GM12878 (cell line): ENCODE measurements at regions not wholly inside any gene's neighbourhood (a gene's known extent, or its start where the extent isn't known, plus 50 kb on each side); places are given as distances from the start of the nearest gene placed in this dataset.

ENCODE experiments used
- ATAC-seq: fragments of 200-7000 bp; cut with Tn5 transposase; 3 replicates; pipeline ENCODE4 v1.9.1; 2020; ENCODE audit warnings: mild to moderate bottlenecking, moderate library complexity
- BruUV-seq: library from RNA; stranded (reverse); fragments of 400-500 nt; replicated peaks from 2 replicates; lab custom pipeline; 2021; lab: Mats Ljungman, UMichigan
- CTCF ChIA-PET: fragments of 300-600 bp; sonication (Branson Sonifier 250); formaldehyde crosslinking; extraction: SDS; loops from one replicate; lab custom pipeline; 2021; ENCODE audit warnings: inconsistent platforms; lab: Yijun Ruan, JAX
- POLR2A ChIA-PET: fragments of 350-600 bp; formaldehyde crosslinking; extraction: SDS; loops from one replicate; lab custom pipeline; 2021; ENCODE audit warnings: inconsistent platforms; lab: Charles Lee
- RAD21 ChIA-PET: fragments of 300-600 bp; sonication (Branson Sonifier 250); formaldehyde crosslinking; loops from one replicate; lab custom pipeline; 2023; ENCODE audit warnings: antibody characterized with exemption; ENCODE audit not compliant: unreplicated experiment; lab: Charles Lee
- SMC1A ChIA-PET: fragments of 300-600 bp; sonication (Branson Sonifier 250); formaldehyde crosslinking; loops from one replicate; lab custom pipeline; 2023; ENCODE audit not compliant: unreplicated experiment, uncharacterized antibody; lab: Charles Lee
- DNase-seq: peaks from one replicate; pipeline ENCODE4 v3.0.0-alpha.2; 2011; ENCODE audit warnings: low read depth, low spot score
- FAIRE-seq: peaks from 3 replicates; lab custom pipeline; 2011; peaks lifted over from hg19 to GRCh38; lab: Jason Lieb, UNC
- H2AFZ ChIP-seq: 2 replicates; pipeline ENCODE4 v1.6.0; 2011; ENCODE audit warnings: low read depth, low read length, control low read depth; ENCODE audit not compliant: control insufficient read depth
- H3K27ac ChIP-seq: 2 replicates; pipeline ENCODE4 v1.5.1; 2011; ENCODE audit warnings: control low read depth; ENCODE audit not compliant: control insufficient read depth, insufficient read depth
- H3K27me3 ChIP-seq, 2 experiments: replicated peaks in 1 of 2; 2 replicates each; pipeline versions ENCODE4 v1.6.0 to v1.6.1; 2011; ENCODE audit warnings: low read length in 1 of 2; ENCODE audit not compliant: control insufficient read depth in 2 of 2, insufficient read depth in 2 of 2
- H3K36me3 ChIP-seq, 2 experiments: 2 replicates each; pipeline ENCODE4 v1.5.1; 2011; ENCODE audit warnings: low read length in 1 of 2; ENCODE audit not compliant: control insufficient read depth in 2 of 2, insufficient read depth in 2 of 2
- H3K4me1 ChIP-seq: 2 replicates; pipeline ENCODE4 v1.6.1; 2011; ENCODE audit warnings: mild to moderate bottlenecking, low read length, moderate library complexity, mixed read lengths; ENCODE audit not compliant: control insufficient read depth, insufficient read depth
- H3K4me2 ChIP-seq: 2 replicates; pipeline ENCODE4 v1.6.0; 2011; ENCODE audit warnings: control low read depth; ENCODE audit not compliant: control insufficient read depth, insufficient read depth
- H3K4me3 ChIP-seq: fragments of 200-600 bp; sonication (generic); 2 replicates; pipeline ENCODE4 v1.5.1; 2016
- H3K79me2 ChIP-seq: 2 replicates; pipeline ENCODE4 v1.6.0; 2011; ENCODE audit warnings: low read length; ENCODE audit not compliant: control insufficient read depth, insufficient read depth
- H3K9ac ChIP-seq: 2 replicates; pipeline ENCODE4 v1.8.0; 2011; ENCODE audit warnings: low read length, control low read depth, mixed read lengths; ENCODE audit not compliant: control insufficient read depth, insufficient read depth
- H3K9me3 ChIP-seq: replicated peaks from 3 replicates; pipeline ENCODE4 v1.5.1; 2011; ENCODE audit warnings: mild to moderate bottlenecking, low read length; ENCODE audit not compliant: control insufficient read depth, insufficient read depth
- H4K20me1 ChIP-seq: 2 replicates; pipeline ENCODE4 v1.6.0; 2011; ENCODE audit not compliant: control insufficient read depth, insufficient read depth
- ATF3 ChIP-seq: IDR thresholded peaks from 2 replicates; pipeline ENCODE4 v1.6.1; 2011; ENCODE audit warnings: low read depth, mild to moderate bottlenecking, low read length, moderate library complexity, borderline replicate concordance; ENCODE audit errors: extremely low read depth
- ATF7 ChIP-seq: fragments of 450-650 bp; IDR thresholded peaks from 2 replicates; pipeline ENCODE4 v1.6.1; 2016; ENCODE audit warnings: low read depth, mild to moderate bottlenecking
- BACH1 ChIP-seq: fragments of 450-650 bp; IDR thresholded peaks from 2 replicates; pipeline ENCODE4 v1.6.1; 2017; ENCODE audit warnings: mild to moderate bottlenecking, borderline replicate concordance
- BHLHE40 ChIP-seq, 2 experiments: fragments of 450-650 bp in 1 of 2; IDR thresholded peaks; 2 replicates each; pipeline ENCODE4 v1.6.1; 2011 to 2017; ENCODE audit warnings: low read depth in 2 of 2, borderline replicate concordance in 1 of 2, improper control_type of control experiment in 1 of 2, low read length in 1 of 2, mild to moderate bottlenecking in 1 of 2
- BMI1 ChIP-seq: fragments of 450-650 bp; IDR thresholded peaks from 2 replicates; pipeline ENCODE4 v1.6.1; 2016; ENCODE audit warnings: mild to moderate bottlenecking, moderate library complexity, borderline replicate concordance
- CHD2 ChIP-seq: IDR thresholded peaks from 2 replicates; pipeline ENCODE4 v1.6.1; 2011; ENCODE audit warnings: low read depth, low read length, improper control_type of control experiment, borderline replicate concordance
- HDAC6 ChIP-seq: fragments of 200-600 bp; sonication (generic); IDR thresholded peaks from one replicate; pipeline ENCODE4 v1.8.0; 2017; ENCODE audit warnings: antibody characterized with exemption; ENCODE audit not compliant: unreplicated experiment
- LARP7 ChIP-seq: fragments of 450-650 bp; IDR thresholded peaks from 2 replicates; pipeline ENCODE4 v1.6.1; 2017; ENCODE audit warnings: mild to moderate bottlenecking
- MEF2A ChIP-seq: IDR thresholded peaks from 2 replicates; pipeline ENCODE4 v1.6.1; 2011; ENCODE audit warnings: low read depth, mild to moderate bottlenecking, low read length, moderate library complexity; ENCODE audit not compliant: insufficient read depth
- MYB ChIP-seq: fragments of 150-350 bp; IDR thresholded peaks from 2 replicates; pipeline ENCODE4 v1.6.1; 2014; ENCODE audit warnings: mild to moderate bottlenecking, low read depth, low read length, borderline replicate concordance
- NR2F1 ChIP-seq: fragments of 450-650 bp; conservative IDR thresholded peaks from 2 replicates; pipeline ENCODE4 v1.6.1; 2017; ENCODE audit warnings: mild to moderate bottlenecking
- ZBTB40 ChIP-seq: fragments of 450-650 bp; IDR thresholded peaks from 2 replicates; pipeline ENCODE4 v1.6.1; 2016; ENCODE audit warnings: mild to moderate bottlenecking, moderate library complexity, borderline replicate concordance
- WGBS: methylation state at CpG from one replicate; pipeline ENCODE4 v1.1.6; 2016; ENCODE audit warnings: low lambda C conversion rate; ENCODE audit not compliant: insufficient replicate concordance, insufficient coverage; ENCODE audit errors: missing lambda C conversion rate; 5-methylcytosine and 5-hydroxymethylcytosine counted together
- in situ Hi-C: fragments of 300-500 bp; cut with MboI; formaldehyde crosslinking; loops from 9 replicates; pipeline ENCODE4 v1.14.3; 2018; ENCODE audit warnings: mixed read lengths
- intact Hi-C: fragments of 100-400 bp; cut with micrococcal nuclease; formaldehyde crosslinking; loops from one replicate; pipeline ENCODE4 v1.14.2; 2022; ENCODE audit not compliant: unreplicated experiment
- TF ChIP-seq, protein P1 (sequence below): fragments of 450-650 bp; IDR thresholded peaks from 2 replicates; pipeline ENCODE4 v1.6.1; 2017; ENCODE audit warnings: mild to moderate bottlenecking, low read depth, inconsistent platforms; ENCODE audit not compliant: poor library complexity, severe bottlenecking

GRCh38 chr14:98906123-98906995 lies 365.6 kb downstream of the BCL11B start (continued):
- TF ChIP-seq, protein P1, sequence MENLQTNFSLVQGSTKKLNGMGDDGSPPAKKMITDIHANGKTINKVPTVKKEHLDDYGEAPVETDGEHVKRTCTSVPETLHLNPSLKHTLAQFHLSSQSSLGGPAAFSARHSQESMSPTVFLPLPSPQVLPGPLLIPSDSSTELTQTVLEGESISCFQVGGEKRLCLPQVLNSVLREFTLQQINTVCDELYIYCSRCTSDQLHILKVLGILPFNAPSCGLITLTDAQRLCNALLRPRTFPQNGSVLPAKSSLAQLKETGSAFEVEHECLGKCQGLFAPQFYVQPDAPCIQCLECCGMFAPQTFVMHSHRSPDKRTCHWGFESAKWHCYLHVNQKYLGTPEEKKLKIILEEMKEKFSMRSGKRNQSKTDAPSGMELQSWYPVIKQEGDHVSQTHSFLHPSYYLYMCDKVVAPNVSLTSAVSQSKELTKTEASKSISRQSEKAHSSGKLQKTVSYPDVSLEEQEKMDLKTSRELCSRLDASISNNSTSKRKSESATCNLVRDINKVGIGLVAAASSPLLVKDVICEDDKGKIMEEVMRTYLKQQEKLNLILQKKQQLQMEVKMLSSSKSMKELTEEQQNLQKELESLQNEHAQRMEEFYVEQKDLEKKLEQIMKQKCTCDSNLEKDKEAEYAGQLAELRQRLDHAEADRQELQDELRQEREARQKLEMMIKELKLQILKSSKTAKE, result no peak
- TF ChIP-seq CHD2 (no peak), ATF3 (no peak), BACH1 (no peak), BHLHE40 (IDR thresholded peaks at IDR 0.05; ENCODE audit: borderline replicate concordance in 1 of 2, low read depth in 2 of 2, low read length in 1 of 2) (no peak), MYB (no peak), HDAC6 (no peak)

- Histone ChIP-seq H3K79me2 (no peaks in the 10 kb centered on the region), H3K4me3 (no peak overlapping the region), H3K27me3 (no peaks in the 10 kb centered on the region), H3K4me1 (no peaks in the 10 kb centered on the region), H3K27ac (no peak overlapping the region), H3K9ac (no peak overlapping the region), H3K9me3 (no peaks in the 10 kb centered on the region; the same call in 2 of the 3 replicates), H2AFZ (no peak overlapping the region), H4K20me1 (no peaks in the 10 kb centered on the region), H3K4me2 (no peak overlapping the region), H3K36me3 (no peaks in the 10 kb centered on the region)
- ATAC-seq, result no peak
- 18% methylated on average over 5 of the region's 5 CpGs for WGBS
- intact Hi-C loops (no loop called here), in situ Hi-C loops (no loop called here)
- ChIA-PET POLR2A (no interaction called here), RAD21 (no interaction called here), SMC1A (no interaction called here), CTCF (no interaction called here)
- BruUV-seq, result no TSS peak
- no peak for DNase-seq
- TF ChIP-seq NR2F1, result no peak
- no peak for TF ChIP-seq ZBTB40
- TF ChIP-seq MEF2A, result no peak
- TF ChIP-seq ATF7, result no peak
- no peak for TF ChIP-seq BMI1
- TF ChIP-seq LARP7, result no peak
- FAIRE-seq, result no peak
Measured at GRCh38 chr14:98907271-98907670, 364.7 kb downstream of the BCL11B start.
